Nephron progenitor cell (in vitro differentiated cells): ENCODE measurements at regions not wholly inside any gene's neighbourhood (a gene's known extent, or its start where the extent isn't known, plus 50 kb on each side); places are given as distances from the start of the nearest gene placed in this dataset.
"Not testable (repeated sequence)": the region's sequence is repeated elsewhere in the genome, so short reads cannot be mapped to it uniquely, and the experiment has no call there.

ENCODE experiments used
- DNase-seq: peaks from one replicate; pipeline ENCODE4 v3.0.0; 2021
- H3K27ac Mint-ChIP-seq: 2 replicates; pipeline ENCODE4 v1.8.0; 2021; ENCODE audit warnings: mild to moderate bottlenecking, moderate library complexity, mixed read lengths
- H3K27me3 Mint-ChIP-seq: 2 replicates; pipeline ENCODE4 v1.8.0; 2021; ENCODE audit warnings: mild to moderate bottlenecking, low read depth, mixed read lengths; ENCODE audit not compliant: poor library complexity
- H3K36me3 Mint-ChIP-seq: 2 replicates; pipeline ENCODE4 v1.8.0; 2021; ENCODE audit warnings: low read depth, mixed read lengths
- H3K4me1 Mint-ChIP-seq: 2 replicates; pipeline ENCODE4 v1.8.0; 2021; ENCODE audit warnings: mixed read lengths
- H3K4me3 Mint-ChIP-seq: 2 replicates; pipeline ENCODE4 v1.8.0; 2021; ENCODE audit warnings: mild to moderate bottlenecking, moderate library complexity, mixed read lengths
- H3K9me3 Mint-ChIP-seq: 2 replicates; pipeline ENCODE4 v1.8.0; 2021; ENCODE audit warnings: mild to moderate bottlenecking, moderate library complexity, mixed read lengths
- CTCF ChIP-seq: fragments of 200-600 bp; sonication (generic); IDR thresholded peaks from 2 replicates; pipeline ENCODE4 v1.5.0; 2021; ENCODE audit warnings: antibody characterized with exemption

GRCh38 chr2:146412625-146413024, 1432.2 kb upstream of the ACVR2A start:
- H3K4me3 Mint-ChIP-seq, result no peak overlapping the region
- no peak for TF ChIP-seq CTCF
- H3K27me3 Mint-ChIP-seq, result no peaks in the 10 kb centered on the region
- H3K27ac Mint-ChIP-seq, result no peak overlapping the region
- no peaks in the 10 kb centered on the region for H3K36me3 Mint-ChIP-seq
- no peak for DNase-seq
- peaks cover 9% of the 10 kb centered on the region for H3K9me3 Mint-ChIP-seq
- peaks cover 5% of the 10 kb centered on the region for H3K4me1 Mint-ChIP-seq

- peaks cover 28% of the 10 kb centered on the region for H3K36me3 Mint-ChIP-seq
- DNase-seq, result peak; percentile 10
- H3K27me3 Mint-ChIP-seq, result not testable (repeated sequence)
Observed at GRCh38 chr2:146405402-146406309, 1439.2 kb upstream of the ACVR2A start.

GRCh38 chr2:146403546-146404160, 1441.2 kb upstream of the ACVR2A start:
- not testable (repeated sequence) for H3K27me3 Mint-ChIP-seq, H3K27ac Mint-ChIP-seq, H3K4me3 Mint-ChIP-seq, DNase-seq, H3K4me1 Mint-ChIP-seq
- Mint-ChIP-seq H3K36me3 (peaks cover 28% of the 10 kb centered on the region), H3K9me3 (peaks cover 40% of the 10 kb centered on the region)

More at GRCh38 chr2:146405402-146406309, 1439.2 kb upstream of the ACVR2A start:
- H3K4me1 Mint-ChIP-seq, H3K4me3 Mint-ChIP-seq: not testable (repeated sequence)
- H3K27ac Mint-ChIP-seq, result peak overlapping the region; percentile 90
- peaks cover 40% of the 10 kb centered on the region for H3K9me3 Mint-ChIP-seq

- peaks cover 2% of the 10 kb centered on the region for H3K27me3 Mint-ChIP-seq
- no peaks in the 10 kb centered on the region for H3K9me3 Mint-ChIP-seq
- no peak for TF ChIP-seq CTCF
- H3K27ac Mint-ChIP-seq, result peak overlapping the region; percentile 90
- peaks cover 6% of the 10 kb centered on the region for H3K4me1 Mint-ChIP-seq
- DNase-seq, result no peak
- H3K36me3 Mint-ChIP-seq, result no peaks in the 10 kb centered on the region
- no peak overlapping the region for H3K4me3 Mint-ChIP-seq
Observed at GRCh38 chr2:146392631-146393030, 1452.2 kb upstream of the ACVR2A start.

- H3K4me1 Mint-ChIP-seq, result peaks cover 6% of the 10 kb centered on the region
- no peak for TF ChIP-seq CTCF
- H3K27ac Mint-ChIP-seq, result peak overlapping the region; percentile 90
- H3K36me3 Mint-ChIP-seq, result no peaks in the 10 kb centered on the region
- no peak overlapping the region for H3K4me3 Mint-ChIP-seq
- no peak for DNase-seq
- H3K9me3 Mint-ChIP-seq, result no peaks in the 10 kb centered on the region
- peaks cover 2% of the 10 kb centered on the region for H3K27me3 Mint-ChIP-seq
Observed at GRCh38 chr2:146392186-146392585, 1452.6 kb upstream of the ACVR2A start.

GRCh38 chr2:146388757-146389156, 1456.1 kb upstream of the ACVR2A start:
- no peaks in the 10 kb centered on the region for H3K36me3 Mint-ChIP-seq
- DNase-seq, result no peak
- no peaks in the 10 kb centered on the region for H3K9me3 Mint-ChIP-seq
- no peak overlapping the region for H3K27ac Mint-ChIP-seq
- H3K4me1 Mint-ChIP-seq, result no peaks in the 10 kb centered on the region
- no peaks in the 10 kb centered on the region for H3K27me3 Mint-ChIP-seq
- H3K4me3 Mint-ChIP-seq, result no peak overlapping the region
- TF ChIP-seq CTCF, result no peak
